Adrenal gland (tissue), 5 donors: ENCODE measurements at regions not wholly inside any gene's neighbourhood (a gene's known extent, or its start where the extent isn't known, plus 50 kb on each side); places are given as distances from the start of the nearest gene placed in this dataset.

ENCODE experiments used
- CTCF ChIP-seq, 6 experiments: fragments of 450-650 bp in 4 of 6; fragments of 200-600 bp in 2 of 6; sonication (generic) in 1 of 6; IDR thresholded peaks; 1 replicate in 5 of 6; 2 replicates in 1 of 6; pipeline versions ENCODE4 v1.5.1 to v1.8.0; 2016 to 2021; ENCODE audit warnings: antibody characterized with exemption in 6 of 6, mild to moderate bottlenecking in 2 of 6, moderate library complexity in 1 of 6
- POLR2A ChIP-seq, 2 donors: fragments of 450-650 bp; IDR thresholded peaks; one replicate each; pipeline ENCODE4 v1.6.1; 2017; ENCODE audit warnings: antibody characterized with exemption in 2 of 2, mild to moderate bottlenecking in 2 of 2, moderate library complexity in 1 of 2
- donor health status: DM: no; HTN: no; CAD: no.

GRCh38 chr2:67013821-67014220 is 383.3 kb upstream of the ETAA1 start:
- TF ChIP-seq CTCF (IDR thresholded peaks at IDR 0.05) (no peak), POLR2A (IDR thresholded peaks at IDR 0.05) (no peak)
